AG04450 (cell line): ENCODE measurements at regions not wholly inside any gene's neighbourhood (a gene's known extent, or its start where the extent isn't known, plus 50 kb on each side); places are given as distances from the start of the nearest gene placed in this dataset.

Experiments used
- CTCF ChIA-PET: fragments of 300-600, 350-600 bp; formaldehyde crosslinking; extraction: SDS; loops from one replicate; lab custom pipeline; 2022; ENCODE audit warnings: antibody characterized with exemption, inconsistent platforms; lab: Charles Lee
- POLR2A ChIA-PET: fragments of 350-600 bp; formaldehyde crosslinking; extraction: SDS; loops from one replicate; lab custom pipeline; 2021; ENCODE audit warnings: antibody characterized with exemption, inconsistent platforms; lab: Yijun Ruan, JAX
- DNase-seq: peaks from one replicate; pipeline ENCODE4 v3.0.0-alpha.2; 2011; ENCODE audit warnings: low read depth, low spot score
- H3K27ac ChIP-seq: one replicate; pipeline ENCODE4 v1.5.1; 2012; ENCODE audit warnings: low read depth, low read length, control low read depth
- H3K27me3 ChIP-seq: one replicate; pipeline ENCODE4 v1.6.0; 2012; ENCODE audit warnings: low read length; ENCODE audit not compliant: control insufficient read depth, insufficient read depth
- H3K4me3 ChIP-seq: 2 replicates; pipeline ENCODE4 v1.5.1; 2011; ENCODE audit warnings: mild to moderate bottlenecking, low read depth, low read length, control low read depth
- H3K9me3 ChIP-seq: 2 replicates; pipeline ENCODE4 v1.5.1; 2012; ENCODE audit warnings: low read length; ENCODE audit not compliant: control insufficient read depth, insufficient read depth
- CTCF ChIP-seq: IDR thresholded peaks from 2 replicates; pipeline ENCODE4 v1.5.1; 2011; ENCODE audit warnings: low read depth, low read length, control low read depth, inconsistent platforms

- CTCF ChIA-PET = no interaction called here
- TF ChIP-seq CTCF = no peak
- Histone ChIP-seq H3K27me3 (no peaks in the 10 kb centered on the region), H3K4me3 (no peak overlapping the region), H3K9me3 (no peaks in the 10 kb centered on the region), H3K27ac (no peak overlapping the region)
- DNase-seq = no peak
- POLR2A ChIA-PET = no interaction called here
Observed at GRCh38 chrY:8335299-8335835, 1001.9 kb upstream of the TSPY4 start.

- Histone ChIP-seq H3K9me3 (no peaks in the 10 kb centered on the region), H3K27ac (no peak overlapping the region), H3K4me3 (no peak overlapping the region), H3K27me3 (no peaks in the 10 kb centered on the region)
- CTCF ChIA-PET = no interaction called here
- no peak for DNase-seq
- POLR2A ChIA-PET = no interaction called here
- no peak for TF ChIP-seq CTCF
Observed at GRCh38 chrY:8336112-8336774, 1001.0 kb upstream of the TSPY4 start.

GRCh38 chrY:8341000-8341399, 996.3 kb upstream of the TSPY4 start:
- Histone ChIP-seq H3K9me3 (no peaks in the 10 kb centered on the region), H3K27ac (no peak overlapping the region), H3K4me3 (no peak overlapping the region), H3K27me3 (no peaks in the 10 kb centered on the region)
- CTCF ChIA-PET = no interaction called here
- no peak for TF ChIP-seq CTCF
- no peak for DNase-seq
- POLR2A ChIA-PET = no interaction called here

GRCh38 chrY:8342173-8342572, 995.1 kb upstream of the TSPY4 start:
- ChIA-PET POLR2A (no interaction called here), CTCF (no interaction called here)
- H3K27ac ChIP-seq = no peak overlapping the region
- no peak overlapping the region for H3K4me3 ChIP-seq
- H3K27me3 ChIP-seq = no peaks in the 10 kb centered on the region
- DNase-seq = no peak
- no peak for TF ChIP-seq CTCF
- no peaks in the 10 kb centered on the region for H3K9me3 ChIP-seq

GRCh38 chrY:8351241-8351640, 986.0 kb upstream of the TSPY4 start:
- H3K9me3 ChIP-seq = no peaks in the 10 kb centered on the region; the same call in 1 of the 2 replicates
- DNase-seq = no peak
- H3K27ac ChIP-seq = no peak overlapping the region
- TF ChIP-seq CTCF = no peak
- CTCF ChIA-PET = no interaction called here
- no peak overlapping the region for H3K4me3 ChIP-seq
- H3K27me3 ChIP-seq = no peaks in the 10 kb centered on the region
- POLR2A ChIA-PET = no interaction called here
